HG02571 (cell line): ENCODE measurements at regions not wholly inside any gene's neighbourhood (a gene's known extent, or its start where the extent isn't known, plus 50 kb on each side); places are given as distances from the start of the nearest gene placed in this dataset.
"Not testable (repeated sequence)": the region's sequence is repeated elsewhere in the genome, so short reads cannot be mapped to it uniquely, and the experiment has no call there.

Source experiments
- ATAC-seq: cut with Tn5 transposase; IDR thresholded peaks from one replicate; pipeline ENCODE4 v1.9.1; 2021; ENCODE audit warnings: mild to moderate bottlenecking, moderate library complexity; ENCODE audit not compliant: unreplicated experiment

GRCh38 chr18:43793910-43794309 is 516.6 kb upstream of the SYT4 start:
- ATAC-seq: no peak

- no peak for ATAC-seq
Observed at GRCh38 chr18:43794363-43794762, 517.1 kb upstream of the SYT4 start.

- ATAC-seq: no peak
Observed at GRCh38 chr18:43797347-43797746, 520.1 kb upstream of the SYT4 start.

GRCh38 chr18:43800584-43800983 is 523.3 kb upstream of the SYT4 start:
- no peak for ATAC-seq

- no peak for ATAC-seq
Observed at GRCh38 chr18:43805646-43806194, 528.4 kb upstream of the SYT4 start.

GRCh38 chr18:43812627-43813026 is 535.3 kb upstream of the SYT4 start:
- ATAC-seq: no peak

GRCh38 chr18:43819397-43819796 is 542.1 kb upstream of the SYT4 start:
- ATAC-seq: no peak

GRCh38 chr18:43819873-43820272 is 542.6 kb upstream of the SYT4 start:
- ATAC-seq: no peak

- ATAC-seq: no peak
Observed at GRCh38 chr18:43825768-43826167, 548.5 kb upstream of the SYT4 start.

- no peak for ATAC-seq
Observed at GRCh38 chr18:43826215-43826614, 548.9 kb upstream of the SYT4 start.

GRCh38 chr18:43827311-43827710 is 550.0 kb upstream of the SYT4 start:
- ATAC-seq: no peak

- ATAC-seq: no peak
Observed at GRCh38 chr18:43830303-43830702, 553.0 kb upstream of the SYT4 start.

GRCh38 chr18:43830947-43831346 is 553.7 kb upstream of the SYT4 start:
- no peak for ATAC-seq

GRCh38 chr18:43846299-43846698 is 569.0 kb upstream of the SYT4 start:
- ATAC-seq: no peak

- no peak for ATAC-seq
Observed at GRCh38 chr18:43847164-43848091, 570.1 kb upstream of the SYT4 start.

- not testable (repeated sequence) for ATAC-seq
Observed at GRCh38 chr18:43849831-43850230, 572.5 kb upstream of the SYT4 start.

- no peak for ATAC-seq
Observed at GRCh38 chr18:43855376-43855775, 578.1 kb upstream of the SYT4 start.

GRCh38 chr18:43863180-43863579 is 585.9 kb upstream of the SYT4 start:
- ATAC-seq: no peak

- ATAC-seq: no peak
Observed at GRCh38 chr18:43866696-43867095, 589.4 kb upstream of the SYT4 start.

GRCh38 chr18:43868497-43868995 is 591.3 kb upstream of the SYT4 start:
- ATAC-seq: no peak

- no peak for ATAC-seq
Observed at GRCh38 chr18:43869451-43870008, 592.2 kb upstream of the SYT4 start.

- ATAC-seq: no peak
Observed at GRCh38 chr18:43870626-43871025, 593.3 kb upstream of the SYT4 start.
